ENCODE measurements at regions not wholly inside any gene's neighbourhood (a gene's known extent, or its start where the extent isn't known, plus 50 kb on each side); places are given as distances from the start of the nearest gene placed in this dataset.
"Not testable (repeated sequence)": the region's sequence is repeated elsewhere in the genome, so short reads cannot be mapped to it uniquely, and the experiment has no call there.

DNA sequence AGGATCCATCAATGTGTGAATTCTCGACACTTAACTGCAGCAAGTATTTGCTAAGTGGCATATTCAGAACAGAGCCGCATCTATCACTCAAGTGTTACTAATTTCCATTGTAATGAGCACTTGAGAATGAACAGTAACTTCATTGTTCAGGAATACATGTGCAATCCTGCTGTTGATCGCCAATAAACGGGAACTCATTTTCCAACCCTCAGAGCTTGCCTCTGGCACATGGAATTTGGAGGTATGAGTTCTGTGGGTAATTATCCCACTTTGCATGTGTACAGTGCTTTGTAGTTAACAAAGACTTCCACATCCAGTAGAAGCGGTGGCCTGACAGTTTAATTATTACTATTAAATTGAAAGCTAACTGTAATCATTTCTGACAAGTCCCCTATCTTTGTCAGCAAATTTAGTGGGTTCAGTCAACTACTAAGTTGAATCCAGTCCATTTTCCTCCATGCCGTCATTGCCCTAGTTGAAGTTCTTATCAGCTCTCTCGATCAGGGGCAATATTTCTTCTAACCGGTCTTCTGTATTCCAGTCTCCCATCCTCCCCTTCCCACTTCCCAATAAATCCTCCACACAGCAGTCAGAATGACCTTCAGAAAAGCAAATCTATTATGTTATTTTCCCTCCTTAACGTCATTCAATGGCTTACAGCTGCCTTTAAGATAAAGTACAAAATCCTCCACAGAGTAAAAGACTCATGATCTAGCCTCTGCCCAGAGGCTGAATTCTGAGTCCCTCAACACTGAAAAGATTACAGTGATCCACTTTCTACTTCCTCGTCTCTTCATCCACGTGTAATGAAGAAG lies 62.4 kb upstream of the GBA3 start:
- DNase-seq = peak; percentile 83

DNA sequence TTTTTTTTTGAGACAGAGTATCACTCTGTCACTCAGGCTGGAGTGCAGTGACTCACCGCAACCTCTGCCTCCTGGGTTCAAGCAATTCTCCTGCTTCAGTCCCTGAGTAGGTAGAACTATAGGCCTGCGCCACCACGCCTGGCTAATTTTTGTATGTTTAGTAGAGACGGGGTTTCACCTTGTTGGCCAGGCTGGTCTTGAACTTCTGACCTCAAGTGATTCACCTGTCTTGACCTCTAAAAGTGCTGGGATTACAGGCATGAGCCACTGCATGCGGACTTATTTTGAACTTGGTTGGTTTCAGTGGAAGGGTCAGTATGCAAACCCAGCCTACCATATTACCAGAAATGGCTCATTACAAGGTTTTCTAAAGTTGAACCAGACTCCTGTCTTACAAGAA lies 61.6 kb upstream of the GBA3 start:
- DNase-seq = not testable (repeated sequence)

DNA sequence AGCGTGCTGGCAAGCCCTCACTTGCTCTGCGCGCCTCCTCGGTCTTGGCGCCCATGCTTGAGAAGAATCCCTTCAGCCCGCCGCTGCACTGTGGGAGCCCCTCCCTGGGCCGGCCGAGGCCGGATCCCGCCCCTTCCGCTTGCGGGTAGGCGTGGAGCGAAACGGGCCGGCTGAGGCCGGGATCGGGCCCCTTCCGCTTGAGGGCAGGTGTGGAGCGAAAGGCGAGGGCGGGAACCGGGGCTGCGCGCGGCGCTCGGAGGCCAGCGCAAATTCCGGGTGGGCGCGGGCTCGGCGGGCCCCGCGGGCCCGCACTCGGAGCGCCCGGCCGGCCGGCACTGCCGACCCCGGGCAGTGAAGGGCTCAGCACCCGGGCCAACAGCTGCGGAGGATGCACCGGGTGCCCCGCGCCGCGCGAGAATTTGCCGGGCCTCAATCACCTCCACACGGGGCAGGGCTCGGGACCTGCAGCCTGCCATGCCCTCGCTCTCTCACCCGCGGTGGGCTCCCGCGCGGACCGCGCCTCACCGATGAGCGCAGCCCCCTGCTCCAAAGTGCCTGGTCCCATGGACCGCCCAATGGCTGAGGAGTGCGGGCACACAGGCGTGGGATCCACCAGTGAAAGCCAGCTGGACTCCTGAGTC lies 58.1 kb upstream of the GBA3 start:
- DNase-seq = no peak

DNA sequence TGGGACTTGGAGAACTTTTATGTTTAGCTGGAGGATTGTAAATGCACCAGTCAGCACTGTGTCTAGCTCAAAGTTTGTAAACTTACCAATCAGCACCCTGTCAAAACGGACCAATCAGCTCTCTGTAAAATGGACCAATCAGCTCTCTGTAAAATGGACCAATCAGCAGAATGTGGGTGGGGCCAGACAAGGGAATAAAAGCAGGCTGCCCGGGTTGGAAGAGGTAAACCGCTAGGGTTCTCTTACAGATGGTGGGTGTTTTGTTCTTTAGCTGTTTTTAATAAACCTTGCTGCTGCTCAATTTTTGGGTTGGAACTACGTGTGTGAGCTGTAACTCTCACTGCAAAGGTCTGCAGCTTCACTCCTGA lies 57.6 kb upstream of the GBA3 start:
- DNase-seq = not testable (repeated sequence)

DNA sequence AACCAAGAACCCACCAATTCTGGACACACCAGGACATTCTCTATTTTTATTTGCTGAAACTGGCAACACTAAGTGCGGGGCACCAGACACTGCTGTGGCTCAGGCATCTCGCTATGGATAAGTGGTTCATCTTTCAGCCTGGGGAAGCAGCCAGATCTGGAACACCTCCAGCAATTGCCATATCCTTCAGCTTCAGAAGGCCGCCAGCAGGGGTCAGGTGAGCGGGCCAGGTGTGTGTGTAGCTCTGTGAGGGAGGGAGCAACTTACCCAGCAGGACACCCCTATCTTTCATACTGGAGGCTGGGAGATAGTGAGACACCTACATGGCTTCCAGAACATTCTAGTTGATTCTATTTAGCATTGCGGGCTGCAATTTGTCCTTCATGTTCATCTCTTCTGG lies 57.0 kb upstream of the GBA3 start:
- DNase-seq = no peak

DNA sequence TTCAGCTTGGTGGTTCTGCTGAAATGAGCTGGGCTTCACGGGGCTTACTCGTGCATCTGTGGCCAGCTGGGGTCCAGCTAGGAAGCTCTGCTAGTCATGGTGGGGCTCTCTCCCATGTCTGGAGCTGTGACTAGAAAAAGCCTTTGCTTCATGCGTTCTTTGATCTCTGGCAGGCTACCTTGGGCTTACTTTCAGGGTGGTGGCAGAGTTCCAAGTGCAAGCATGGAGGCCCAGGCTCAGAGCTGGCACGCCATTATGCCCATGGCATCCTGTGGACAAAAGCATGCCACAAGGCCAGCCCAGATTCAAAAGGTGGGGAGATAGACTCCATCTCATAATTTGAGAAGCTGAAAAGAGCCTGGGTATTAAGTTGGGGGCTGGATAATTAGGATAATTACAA lies 55.4 kb upstream of the GBA3 start:
- DNase-seq = no peak
